NK-92 treated with Interleukin-12 subunit alpha and Interleukin-12 subunit beta, amount 100 ng/mL, for 24 hours (cell line): ENCODE measurements at regions not wholly inside any gene's neighbourhood (a gene's known extent, or its start where the extent isn't known, plus 50 kb on each side); places are given as distances from the start of the nearest gene placed in this dataset.

Source experiments
- DNase-seq: peaks from one replicate; lab custom pipeline; 2025; lab: John Stamatoyannopoulos, UW

DNA sequence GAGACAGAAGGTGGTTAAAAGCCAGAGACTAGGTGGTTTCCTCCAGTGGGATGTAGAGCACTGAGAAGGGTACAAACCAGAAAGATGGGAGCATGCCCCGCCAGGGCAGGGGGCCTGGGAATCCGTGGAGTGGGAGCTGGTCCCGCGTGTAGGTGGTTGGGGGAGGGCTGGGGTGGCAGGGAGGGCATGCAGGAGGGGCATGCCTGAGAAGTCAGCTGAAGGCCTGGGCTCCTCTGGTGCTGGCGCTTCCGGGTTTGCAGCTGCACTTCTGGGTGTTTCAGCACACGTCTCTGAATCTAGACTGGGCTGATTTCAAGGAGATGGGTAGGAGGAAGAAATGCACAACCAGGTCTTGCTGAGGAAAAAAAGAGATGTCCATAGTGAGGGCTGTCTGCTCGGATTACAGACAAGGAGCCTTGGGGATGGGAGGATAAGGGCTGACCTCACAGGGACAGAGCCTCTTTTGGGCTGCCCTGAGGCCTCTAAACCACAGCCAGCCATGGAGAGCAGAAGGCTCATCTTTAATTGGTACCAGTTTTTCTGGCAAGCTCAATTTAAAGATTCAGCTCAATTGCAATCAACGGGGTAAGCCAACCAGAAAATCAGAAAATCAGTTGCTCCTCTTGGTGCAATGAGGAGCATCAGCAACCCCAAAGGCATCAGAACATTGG is 151.9 kb downstream of the FAM43A start:
- DNase-seq = no peak

DNA sequence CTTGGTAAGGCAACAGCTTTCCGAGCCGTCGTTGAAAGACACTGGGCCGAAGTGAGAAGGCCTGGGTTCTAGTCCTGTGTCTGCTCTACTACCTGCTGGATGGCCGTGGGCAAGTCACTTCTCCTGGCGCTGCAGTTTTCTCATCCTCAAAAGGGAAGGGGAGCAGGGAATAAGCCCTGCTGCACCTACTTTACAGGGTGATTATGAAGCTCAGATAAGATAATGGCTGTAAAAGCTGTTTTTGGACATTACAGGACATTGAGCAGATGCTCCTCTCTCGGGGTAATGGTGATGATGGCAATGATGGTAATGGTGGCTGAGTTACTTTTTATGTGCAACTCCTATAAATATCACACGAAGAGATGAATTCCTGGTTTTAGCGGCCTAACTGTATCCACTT is 152.6 kb downstream of the FAM43A start:
- no peak for DNase-seq

DNA sequence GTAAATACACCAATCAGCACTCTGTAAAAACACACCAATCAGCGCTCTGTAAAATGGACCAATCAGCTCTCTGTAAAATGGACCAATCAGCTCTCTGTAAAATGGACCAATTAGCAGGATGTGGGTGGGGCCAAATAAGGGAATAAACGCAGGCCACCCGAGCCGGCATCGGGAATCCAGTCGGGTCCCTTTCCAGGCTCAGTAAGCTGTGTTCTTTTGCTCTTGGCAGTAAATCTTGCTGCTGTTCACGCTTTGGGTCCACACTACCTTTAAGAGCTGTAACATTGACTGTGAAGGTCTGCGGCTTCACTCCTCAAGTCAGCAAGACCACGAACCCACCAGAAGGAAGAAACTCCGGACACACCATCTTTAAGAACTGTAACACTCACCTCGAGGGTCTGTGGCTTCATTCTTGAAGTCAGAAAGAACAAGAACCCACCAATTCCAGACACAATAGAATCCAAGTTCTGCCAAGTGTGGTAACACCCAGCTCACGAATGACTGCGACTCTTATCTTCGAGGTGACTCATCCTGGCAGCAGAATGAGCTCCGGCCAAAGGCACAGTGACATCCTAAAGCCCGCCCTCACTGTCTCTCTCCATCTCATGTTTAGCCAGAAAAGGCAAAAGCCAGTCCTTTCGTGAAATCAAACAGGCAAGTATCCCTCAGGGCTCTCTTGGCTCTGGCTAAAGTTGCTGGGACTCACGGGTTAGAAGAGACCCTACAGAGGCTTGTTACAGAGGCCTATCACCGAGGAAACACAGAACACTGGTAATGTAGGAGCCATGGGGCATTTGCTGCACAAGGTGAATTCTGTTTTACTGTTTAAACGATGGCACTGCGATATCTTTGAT is 155.2 kb downstream of the FAM43A start:
- no peak for DNase-seq

DNA sequence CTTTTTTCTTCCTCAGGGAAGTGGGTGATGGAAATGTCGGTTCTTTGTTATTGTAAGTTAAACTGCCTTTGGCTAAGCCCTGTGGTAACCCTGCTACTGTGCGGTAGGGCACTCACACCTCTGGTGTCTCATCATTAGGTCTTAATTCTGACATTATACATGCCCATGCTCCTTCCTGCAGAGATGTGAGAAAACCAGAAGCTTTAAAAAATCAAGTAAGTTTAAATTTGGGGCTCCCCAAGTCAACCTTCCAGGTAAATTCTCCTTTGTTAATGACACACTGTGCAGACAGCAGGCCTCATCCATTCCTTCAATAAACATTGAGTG is 155.8 kb downstream of the FAM43A start:
- DNase-seq = no peak

DNA sequence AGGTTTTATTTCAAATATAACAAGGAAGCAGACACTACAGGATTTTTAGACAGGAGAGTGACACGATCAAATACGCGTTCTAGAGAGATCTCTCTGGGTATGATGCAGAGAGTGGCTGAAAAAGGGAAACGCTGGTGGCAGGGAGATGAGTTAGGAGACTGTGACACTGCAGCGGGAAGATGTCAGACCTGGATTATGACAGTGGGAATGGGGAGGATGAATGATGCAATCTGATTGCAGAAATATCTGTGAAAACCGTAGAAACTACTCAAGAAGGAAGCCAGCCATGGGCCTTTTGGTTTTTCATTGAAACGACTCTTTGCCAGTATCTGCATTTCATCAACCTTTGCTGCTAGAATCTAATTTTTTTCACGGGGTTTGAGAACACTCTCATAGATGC is 157.9 kb downstream of the FAM43A start:
- DNase-seq = no peak

DNA sequence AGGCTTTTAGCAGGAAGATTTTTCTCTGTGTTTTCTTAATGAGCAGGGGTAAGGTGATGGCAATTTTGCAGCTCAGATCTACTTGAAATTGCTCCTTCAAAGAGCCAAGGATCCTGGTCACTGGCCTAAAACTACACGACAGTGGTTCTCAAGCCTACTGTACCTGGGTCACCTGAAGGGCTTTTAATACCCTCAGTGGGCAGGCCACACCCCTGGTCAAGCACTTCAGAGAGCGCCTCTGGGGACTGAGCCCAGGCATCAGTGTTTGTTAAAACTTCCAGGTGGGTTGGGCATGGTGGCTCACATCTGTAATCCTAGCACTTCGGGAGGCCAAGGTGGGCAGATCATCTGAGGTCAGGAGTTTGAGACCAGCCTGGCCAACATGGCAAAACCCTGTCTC is 158.4 kb downstream of the FAM43A start:
- no peak for DNase-seq

DNA sequence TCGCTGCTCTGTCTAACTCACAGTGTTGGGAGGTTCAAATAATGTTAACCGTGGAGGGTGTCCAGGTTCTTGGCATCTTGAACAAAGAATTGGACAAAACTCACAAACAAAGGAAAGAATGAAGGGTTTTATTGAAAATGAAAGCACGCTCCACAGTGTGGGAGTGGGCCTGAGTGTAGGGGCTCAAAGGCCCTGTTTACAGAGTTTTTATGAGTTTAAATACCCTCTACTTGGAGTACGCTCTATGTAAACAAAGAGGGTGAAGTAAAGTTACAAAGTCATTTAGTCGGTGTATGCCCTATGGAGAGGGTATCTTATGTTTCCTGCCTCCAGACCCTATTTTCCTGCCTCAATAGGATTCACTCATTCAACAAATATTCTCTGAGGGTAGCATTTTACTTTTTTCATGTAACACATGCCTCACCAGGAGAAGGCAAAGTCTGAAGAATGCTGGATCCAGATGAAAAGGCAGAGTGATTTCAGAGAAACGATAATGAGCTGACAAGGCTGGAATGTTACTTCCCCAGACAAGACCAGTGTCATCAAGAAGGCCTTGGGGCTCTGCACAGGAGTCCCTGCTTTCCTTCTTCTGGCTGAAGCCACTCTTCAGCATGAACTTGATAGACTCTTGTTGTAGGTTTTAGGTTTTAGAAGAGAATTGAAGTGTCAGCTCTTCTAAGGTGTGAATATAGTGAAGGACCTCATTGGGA is 163.6 kb downstream of the FAM43A start:
- DNase-seq = no peak

DNA sequence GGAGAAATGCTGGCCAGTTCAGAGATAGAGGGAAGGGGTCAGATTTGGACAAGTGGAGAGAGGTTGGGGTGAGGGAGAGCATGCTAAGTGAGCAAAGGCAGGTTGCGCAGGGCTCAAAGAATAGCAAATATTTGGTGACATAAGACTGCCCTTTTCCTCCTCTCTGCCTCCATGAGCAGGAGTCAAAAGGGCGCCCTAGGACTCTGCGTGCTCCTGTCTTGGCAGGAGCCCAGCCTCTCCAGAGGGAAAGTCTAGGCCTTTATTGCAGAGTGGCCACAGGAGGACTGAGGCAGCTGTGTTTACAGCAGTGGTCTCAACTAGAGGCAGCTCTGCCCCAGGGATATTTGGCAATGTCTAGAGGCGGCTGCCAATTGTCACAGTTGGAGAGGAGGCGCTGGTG is 165.6 kb downstream of the FAM43A start:
- no peak for DNase-seq

DNA sequence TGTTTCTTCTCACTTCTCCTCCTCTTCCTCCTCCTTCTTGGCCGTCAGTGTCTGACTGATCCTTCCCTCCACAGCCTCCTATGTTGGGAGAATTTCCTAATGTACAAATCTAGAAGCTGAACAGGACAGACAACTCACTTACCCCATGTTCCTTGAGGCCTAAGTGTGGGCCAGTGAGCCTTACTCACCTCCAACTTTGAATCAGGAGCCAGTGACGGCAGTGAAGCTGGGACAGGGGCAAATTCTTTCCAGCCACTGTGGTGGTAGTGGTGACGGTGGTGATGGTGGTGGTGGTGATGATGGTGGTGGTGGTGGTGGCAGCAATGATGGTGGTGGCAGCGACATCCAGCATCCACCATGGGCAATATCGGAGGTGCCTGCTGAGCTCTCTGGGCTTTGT is 166.3 kb downstream of the FAM43A start:
- DNase-seq = no peak

DNA sequence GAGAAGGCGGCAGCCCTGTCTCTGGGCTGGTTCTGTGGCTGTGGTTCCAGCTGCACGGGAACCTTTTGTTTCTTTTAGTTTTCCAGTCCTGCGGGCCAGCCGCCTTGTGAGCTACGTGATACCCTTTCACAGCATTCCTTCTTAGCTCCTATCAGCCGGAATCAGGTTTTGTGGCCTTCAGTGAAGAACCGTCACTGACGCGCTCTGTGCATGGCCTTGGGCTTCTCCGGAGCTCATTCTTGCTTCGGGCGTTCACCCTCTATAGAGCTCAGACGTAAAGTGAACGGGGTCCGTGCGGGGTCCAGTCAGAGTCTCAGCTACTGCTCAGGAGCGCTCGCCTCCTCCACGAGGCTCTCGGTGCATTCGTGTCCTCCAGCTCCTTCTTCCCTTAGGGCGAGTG is 166.7 kb downstream of the FAM43A start:
- no peak for DNase-seq

DNA sequence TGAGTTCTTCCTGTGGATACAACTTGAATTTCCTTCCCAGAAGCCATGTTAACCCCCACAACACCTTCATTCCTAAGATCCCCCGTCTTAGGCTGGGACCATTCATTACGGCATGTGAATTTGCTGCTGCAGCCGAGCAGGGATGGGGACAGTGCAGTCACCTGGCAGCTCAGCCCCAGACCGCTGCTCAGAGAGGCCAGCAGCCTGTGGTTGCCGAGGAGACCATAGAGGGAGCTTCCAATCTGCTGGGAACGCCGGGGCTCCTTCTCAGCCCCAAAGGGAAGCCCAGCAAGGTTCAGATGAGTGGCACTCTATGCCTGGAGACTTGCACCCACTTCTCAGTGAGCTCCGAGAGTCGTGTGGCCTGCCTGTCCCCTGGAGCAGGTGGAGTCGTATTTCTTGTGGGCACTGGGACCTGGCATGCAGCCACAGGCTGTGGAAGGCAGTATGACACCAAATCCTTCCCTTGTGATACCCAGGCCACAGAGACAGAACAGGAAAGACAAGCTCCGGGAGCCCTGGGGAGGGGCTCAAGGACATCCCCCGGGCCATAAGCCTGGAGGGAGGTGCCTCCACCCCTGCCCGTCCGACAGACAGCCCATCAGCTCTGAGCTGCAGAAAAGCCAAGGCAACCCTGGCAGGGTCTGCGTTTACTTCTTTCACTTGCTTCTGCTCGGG is 167.3 kb downstream of the FAM43A start:
- DNase-seq = no peak

DNA sequence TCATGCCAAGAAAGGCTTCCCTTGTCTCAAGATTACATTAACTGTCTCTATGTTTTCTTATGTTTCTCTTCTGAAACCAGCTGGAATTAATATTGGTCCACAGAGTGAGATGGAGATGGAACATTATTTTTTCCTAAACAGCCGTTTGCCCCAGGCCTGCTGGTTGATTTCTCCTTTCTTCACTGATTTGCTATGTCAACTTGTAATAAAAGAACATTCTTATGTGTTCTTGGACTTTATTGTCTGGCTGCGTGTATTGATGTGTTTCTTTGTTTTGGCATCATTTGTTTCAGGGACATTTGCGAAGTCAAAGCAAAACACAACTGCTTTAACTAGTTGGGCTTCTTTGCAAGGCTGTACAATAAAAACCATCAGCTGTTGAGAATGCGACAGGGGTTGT is 168.5 kb downstream of the FAM43A start:
- no peak for DNase-seq

DNA sequence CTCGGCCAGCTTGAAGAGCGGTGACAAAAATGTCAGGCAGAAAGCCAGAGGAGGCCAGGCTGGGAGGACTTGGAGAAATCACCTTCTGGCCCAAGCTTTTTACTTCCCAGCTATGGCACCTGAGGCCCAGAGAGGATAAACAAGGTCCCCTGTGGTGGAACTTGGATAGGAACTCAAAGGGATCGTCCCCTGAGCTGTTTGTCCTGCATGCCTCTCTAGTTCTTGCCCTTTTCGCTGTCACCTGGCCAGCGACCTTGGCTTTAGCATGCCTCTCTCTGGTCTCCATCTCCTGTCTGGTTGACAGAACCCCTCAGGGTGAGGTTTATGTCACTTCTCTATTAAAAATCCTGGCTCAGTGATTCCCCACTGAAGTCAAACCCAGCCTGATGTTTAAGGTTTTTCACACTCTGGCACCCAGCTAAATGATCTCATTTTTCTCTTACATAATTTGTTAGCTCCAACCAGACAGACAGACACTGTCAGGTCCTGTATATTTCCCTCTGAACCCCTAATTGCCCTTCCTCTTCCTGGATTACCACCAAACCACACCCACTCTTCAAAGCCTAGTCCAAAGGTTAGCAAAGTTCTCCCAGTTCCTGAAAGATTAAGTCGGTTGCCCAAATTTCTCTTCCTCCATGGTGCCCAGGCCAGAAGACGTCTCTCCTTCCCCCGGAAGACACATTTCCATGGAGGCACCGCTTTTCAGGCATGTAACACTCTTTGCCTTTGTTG is 169.1 kb downstream of the FAM43A start:
- DNase-seq = no peak

DNA sequence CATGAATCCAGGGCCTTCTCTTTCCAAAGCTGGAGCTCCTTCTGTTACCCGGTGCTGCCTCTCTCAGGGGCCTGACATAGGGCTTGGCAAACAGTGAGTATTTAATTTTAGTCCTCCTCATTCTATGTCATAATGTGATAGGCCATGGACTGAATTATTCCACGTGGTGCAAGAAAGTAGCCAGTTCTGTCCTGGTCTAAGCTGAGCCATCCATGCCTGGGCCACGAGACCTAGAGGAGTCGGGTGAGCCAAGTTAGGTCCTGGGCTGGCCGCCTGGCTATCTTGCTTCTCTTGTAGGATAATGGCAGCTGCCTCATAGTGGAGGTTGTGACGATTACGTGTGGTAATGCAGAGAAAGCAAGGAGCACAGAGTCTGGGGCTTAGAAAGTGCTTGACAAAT is 170.6 kb downstream of the FAM43A start:
- DNase-seq = no peak

DNA sequence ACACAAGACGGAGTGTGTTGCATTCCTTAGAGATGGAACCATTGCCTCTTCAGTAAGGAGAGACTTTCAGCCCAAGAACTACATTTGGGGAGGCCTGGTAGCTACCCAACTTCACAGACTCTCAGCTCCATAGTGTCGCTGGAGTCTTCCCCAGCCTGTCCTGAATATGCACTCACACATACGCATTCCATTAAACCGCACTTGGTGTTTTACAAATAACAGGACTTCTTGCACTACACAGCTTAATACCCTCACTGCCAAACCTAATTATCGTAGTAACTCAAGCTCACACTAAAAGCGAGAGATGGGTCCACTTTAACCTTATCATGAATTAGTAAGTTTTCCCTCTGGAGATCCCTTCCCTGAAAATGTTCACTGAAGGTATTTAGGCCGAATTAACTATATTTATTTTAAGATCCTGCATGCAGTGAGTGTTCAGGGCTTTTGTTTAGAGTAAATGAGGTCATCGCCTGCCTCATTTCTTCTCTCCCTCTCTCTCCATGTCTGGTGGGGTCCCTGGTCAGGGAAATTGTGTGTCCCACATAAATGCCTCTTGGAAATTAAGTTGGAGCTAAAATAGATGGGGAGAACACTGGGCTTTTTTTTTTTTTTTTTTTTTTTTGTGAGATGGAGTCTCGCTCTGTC is 171.9 kb downstream of the FAM43A start:
- DNase-seq = no peak

DNA sequence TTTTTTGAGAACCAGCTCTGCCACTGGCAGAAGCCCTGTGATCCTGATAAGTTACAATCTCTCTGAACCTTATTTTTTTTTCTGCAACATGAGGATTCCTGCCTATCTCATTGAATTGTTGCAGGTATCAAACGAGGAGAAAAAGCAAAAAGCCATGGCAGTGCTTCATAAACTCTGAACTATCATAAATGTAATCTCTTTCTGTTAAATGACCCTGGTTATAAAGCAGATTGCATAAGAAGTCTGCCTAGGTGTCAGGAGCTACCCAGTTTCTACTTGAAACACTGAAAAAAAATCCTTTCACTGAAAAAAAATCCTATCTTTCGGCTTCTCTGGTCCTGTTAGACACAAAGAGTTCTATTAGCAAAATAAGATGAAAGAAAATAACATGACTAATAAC is 172.7 kb downstream of the FAM43A start:
- no peak for DNase-seq

DNA sequence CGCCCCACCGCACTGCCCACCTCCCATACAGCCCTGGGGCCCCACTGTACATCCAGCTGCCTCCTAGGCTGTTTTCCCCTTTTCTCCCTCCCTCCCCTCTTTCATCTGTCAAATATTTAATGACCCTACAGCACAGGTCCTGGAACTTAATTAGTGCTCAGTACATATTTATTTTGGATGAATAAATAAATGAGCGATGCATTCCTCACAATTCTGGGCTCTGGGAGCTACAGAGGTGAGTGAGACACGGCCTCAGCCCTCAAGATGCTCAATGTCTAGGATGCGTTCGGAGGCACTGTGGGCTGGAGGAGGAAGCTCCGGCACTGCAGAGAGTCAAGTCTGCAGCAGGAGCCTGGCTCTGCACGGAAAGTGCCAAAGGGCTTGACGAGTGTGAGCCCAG is 175.0 kb downstream of the FAM43A start:
- no peak for DNase-seq

DNA sequence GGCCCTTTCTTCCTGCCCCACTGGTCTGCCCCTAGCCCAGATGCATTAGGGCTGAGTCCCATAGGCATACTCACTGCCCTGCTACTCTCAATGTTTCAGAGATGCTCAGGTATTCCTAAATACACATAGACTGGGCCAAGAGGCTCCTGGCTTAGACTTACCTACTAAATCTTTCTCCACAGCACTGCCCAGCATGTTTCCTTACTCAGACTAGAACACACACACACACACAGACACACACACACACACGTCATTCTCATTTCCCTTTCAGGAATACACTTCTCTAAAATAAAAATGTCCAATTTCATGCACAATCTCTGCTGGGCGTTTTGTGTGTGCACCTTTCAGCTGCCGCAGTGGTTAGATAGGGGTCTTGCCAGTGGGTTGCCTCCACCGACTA is 175.7 kb downstream of the FAM43A start:
- DNase-seq = no peak

DNA sequence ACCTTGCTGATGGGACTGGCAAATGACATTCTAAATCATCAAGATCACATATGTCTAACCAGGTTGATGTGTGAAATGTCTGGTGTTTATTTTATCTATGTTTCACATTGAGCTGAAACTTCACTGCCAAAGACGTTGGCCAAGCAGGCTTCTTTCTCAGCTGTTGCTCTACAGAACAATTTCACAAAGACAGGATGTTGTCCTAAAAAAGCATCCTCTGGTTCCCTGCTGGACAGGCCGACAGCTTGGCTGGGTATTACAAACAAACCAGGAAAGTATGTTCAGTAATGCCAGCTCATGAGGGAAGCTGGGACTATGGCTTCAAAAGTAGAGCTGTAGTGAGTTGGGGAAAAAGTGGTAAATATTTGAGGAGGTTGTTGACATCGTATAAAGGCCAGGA is 179.4 kb downstream of the FAM43A start:
- DNase-seq = no peak

DNA sequence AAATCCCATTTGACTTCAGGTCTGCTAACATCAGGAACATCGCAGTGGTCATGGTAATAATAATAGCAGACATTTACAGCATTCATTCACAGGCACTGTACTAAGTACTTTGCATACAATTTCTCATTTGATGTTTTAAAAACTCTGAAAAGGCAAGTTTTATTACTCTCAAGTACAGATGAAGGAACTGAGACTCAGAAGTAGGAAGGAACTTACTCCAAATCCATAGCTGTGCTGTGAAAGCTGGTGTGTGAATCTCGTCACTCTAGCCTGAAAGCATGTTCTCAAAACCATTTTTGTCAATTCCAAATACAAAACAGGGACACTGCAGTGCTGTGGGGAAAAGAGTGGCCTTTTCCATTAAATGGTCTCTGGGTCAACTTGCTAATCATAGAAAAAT is 179.9 kb downstream of the FAM43A start:
- DNase-seq = no peak

DNA sequence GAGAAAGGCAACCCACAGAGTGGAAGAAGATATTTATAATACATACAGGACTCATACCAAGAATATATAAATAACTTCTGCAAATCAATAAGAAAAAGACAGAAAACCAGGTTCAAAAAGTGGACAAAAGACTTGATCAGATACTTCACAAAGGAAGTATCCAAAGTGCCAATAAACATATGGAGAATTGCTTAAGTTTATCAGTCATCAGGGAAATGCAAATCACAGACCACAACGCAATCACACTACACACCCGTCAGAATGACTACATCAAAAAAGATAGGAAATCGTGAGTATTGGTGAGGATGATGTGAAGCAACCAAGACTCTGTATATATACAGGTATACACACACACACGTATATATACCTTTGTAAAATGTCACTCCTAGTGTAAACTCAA is 180.6 kb downstream of the FAM43A start:
- DNase-seq = no peak
